CD4-positive, alpha-beta T cell treated with Interleukin-10 for 1 hour (primary cell): ENCODE measurements at regions not wholly inside any gene's neighbourhood (a gene's known extent, or its start where the extent isn't known, plus 50 kb on each side); places are given as distances from the start of the nearest gene placed in this dataset.
A peak's percentile ranks its signal among the peaks of the same experiment; 100 is the strongest.
"Not testable (repeated sequence)": the region's sequence is repeated elsewhere in the genome, so short reads cannot be mapped to it uniquely, and the experiment has no call there.

Experiments used
- DNase-seq: peaks from one replicate; pipeline ENCODE4 v3.0.0-alpha.2; 2020

- peak; percentile 22 for DNase-seq
Measured at GRCh38 chr16:72501739-72502593, 330.0 kb upstream of the PMFBP1 start.

GRCh38 chr16:72500545-72500944 lies 328.6 kb upstream of the PMFBP1 start:
- DNase-seq: no peak

DNA sequence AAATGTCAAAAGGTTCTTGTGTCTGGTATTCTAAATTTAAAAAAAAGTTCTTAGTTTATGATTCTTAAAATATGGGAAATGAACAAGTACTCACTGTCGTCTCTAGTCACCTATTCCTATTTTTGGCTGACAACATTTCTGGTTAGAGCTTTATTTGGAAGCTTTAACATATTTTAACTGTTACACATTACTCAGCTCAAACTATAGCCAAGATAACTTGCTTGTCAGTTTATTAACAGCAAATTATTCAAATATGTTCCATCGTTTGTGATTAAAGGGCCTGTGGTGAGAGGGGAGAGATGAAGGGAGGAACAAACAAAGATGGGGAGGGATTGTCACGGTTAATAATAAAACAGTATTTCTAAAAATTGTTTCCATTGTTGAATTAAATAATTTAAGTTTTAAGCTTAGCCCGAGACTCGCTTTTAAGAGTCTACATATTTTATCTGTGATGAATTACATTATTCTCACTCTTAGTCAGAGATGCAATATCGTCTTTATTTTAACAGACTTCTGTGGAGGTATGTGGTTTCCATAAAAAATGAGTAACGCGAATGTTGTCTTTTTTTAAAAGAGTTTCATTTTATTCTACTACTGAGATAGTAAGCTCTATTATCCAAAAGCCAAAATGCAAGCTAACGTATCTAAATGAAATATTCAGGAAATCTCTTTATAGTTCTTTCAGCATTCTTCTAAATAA lies 321.9 kb upstream of the PMFBP1 start:
- no peak for DNase-seq

GRCh38 chr16:72487283-72487682 lies 315.3 kb upstream of the PMFBP1 start:
- DNase-seq: no peak

DNA sequence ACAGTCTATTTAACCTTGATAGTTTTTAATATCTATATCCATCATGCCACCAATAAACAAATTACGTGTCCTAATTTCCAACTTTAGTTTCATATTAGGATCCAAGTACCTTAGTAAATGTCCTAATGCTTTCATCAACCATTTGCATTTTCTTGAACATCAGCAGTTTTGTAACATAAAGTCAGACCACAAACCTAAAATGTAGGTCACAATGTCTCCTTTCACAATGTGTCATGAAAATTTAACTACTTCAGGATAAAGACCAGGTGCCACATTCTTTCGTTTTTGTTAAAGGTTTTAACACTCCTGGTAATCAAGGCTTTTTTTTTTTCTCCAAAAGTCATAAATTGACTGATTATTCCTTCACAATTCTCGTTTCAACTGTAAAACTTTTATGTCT lies 310.7 kb upstream of the PMFBP1 start:
- DNase-seq: peak; percentile 23

GRCh38 chr16:72481419-72481818 lies 309.5 kb upstream of the PMFBP1 start:
- DNase-seq: no peak

GRCh38 chr16:72480911-72481310 lies 309.0 kb upstream of the PMFBP1 start:
- no peak for DNase-seq

DNA sequence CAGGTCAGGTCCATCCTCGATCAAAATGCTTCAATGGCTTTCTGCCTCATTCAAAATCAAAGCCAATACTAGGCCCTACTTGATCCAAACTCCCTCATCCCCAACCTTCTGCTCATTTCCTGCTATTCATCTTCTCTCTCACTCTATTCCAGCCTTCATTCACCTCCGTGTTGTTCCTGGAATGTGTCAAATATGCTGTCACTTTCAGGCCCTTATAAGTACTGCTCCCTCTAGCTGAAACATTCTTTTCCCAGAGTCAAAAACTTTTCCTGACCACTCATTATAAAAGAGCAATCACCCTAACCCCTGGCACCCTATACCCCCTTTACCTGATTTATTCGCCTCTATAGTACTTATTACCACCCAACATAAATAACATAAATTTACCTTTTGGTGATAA lies 303.7 kb upstream of the PMFBP1 start:
- DNase-seq: no peak

- no peak for DNase-seq
Measured at GRCh38 chr16:72474501-72475123, 302.7 kb upstream of the PMFBP1 start.

- no peak for DNase-seq
Measured at GRCh38 chr16:72473631-72474030, 301.7 kb upstream of the PMFBP1 start.

GRCh38 chr16:72471317-72471924 lies 299.5 kb upstream of the PMFBP1 start:
- DNase-seq: no peak

DNA sequence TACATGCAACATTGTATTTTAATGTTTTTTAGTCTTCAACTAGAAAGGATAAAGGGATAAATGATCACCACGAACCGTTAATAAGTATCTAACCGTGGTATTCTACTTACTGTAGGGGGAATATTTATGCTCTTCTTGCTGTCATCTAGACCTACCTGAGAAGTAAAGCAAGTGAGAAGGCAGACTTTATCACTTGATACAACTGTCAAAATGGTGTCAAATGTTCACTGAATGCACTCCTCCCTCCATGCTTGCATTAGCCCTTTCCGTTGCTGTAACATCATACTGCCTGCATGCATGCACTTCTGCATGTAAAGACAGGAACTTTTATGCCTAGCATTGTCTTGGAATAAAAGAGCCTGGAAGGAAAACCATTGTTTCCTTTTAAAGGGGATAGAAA lies 298.6 kb upstream of the PMFBP1 start:
- DNase-seq: no peak

DNA sequence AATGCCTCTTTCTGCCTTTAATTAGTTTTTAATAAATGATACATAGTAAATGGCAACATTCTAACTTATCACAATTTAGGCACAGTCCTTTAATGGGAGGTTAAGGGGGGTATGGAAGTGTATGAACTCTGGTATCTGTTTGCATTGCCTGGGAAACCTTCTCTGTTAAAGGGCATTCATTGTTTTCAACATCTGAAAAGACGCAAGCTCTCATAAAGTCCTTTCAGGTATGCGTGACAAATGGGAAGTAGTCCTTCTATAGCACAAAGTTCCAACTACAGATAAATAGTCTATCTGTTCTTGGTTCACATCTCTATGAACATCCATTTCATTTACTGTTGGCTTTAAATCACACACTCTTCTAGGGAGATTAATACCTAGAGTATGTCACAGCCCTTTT lies 298.0 kb upstream of the PMFBP1 start:
- DNase-seq: no peak

- no peak for DNase-seq
Measured at GRCh38 chr16:72468582-72468981, 296.6 kb upstream of the PMFBP1 start.

DNA sequence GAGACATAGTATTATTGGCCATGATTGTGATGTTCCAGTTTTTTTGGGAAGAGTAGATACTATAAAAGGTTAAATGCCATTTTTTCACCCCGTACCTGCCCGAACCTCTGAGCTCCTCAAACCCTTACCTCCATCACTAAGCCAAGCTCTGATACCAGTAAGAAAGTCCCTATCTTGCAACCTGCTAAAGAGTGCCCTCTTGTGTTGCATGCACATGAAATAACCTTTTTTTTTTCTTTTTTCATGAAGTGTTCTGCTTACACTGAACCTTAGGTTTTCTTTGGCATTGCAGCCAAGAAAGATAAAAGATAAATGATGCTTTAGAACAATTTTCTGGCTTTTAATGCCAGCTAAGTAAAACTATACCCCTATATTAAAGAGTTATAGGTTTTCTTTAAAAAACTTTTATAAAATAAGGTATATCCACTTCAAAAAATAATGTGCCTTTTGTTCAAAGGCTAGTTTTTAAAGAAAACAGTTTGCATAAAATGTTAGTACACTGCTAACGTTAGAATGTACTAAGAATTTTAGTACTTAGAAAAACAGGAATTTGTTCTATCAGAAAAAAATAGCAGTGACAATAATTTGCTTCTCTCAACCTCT lies 295.3 kb upstream of the PMFBP1 start:
- DNase-seq: no peak

DNA sequence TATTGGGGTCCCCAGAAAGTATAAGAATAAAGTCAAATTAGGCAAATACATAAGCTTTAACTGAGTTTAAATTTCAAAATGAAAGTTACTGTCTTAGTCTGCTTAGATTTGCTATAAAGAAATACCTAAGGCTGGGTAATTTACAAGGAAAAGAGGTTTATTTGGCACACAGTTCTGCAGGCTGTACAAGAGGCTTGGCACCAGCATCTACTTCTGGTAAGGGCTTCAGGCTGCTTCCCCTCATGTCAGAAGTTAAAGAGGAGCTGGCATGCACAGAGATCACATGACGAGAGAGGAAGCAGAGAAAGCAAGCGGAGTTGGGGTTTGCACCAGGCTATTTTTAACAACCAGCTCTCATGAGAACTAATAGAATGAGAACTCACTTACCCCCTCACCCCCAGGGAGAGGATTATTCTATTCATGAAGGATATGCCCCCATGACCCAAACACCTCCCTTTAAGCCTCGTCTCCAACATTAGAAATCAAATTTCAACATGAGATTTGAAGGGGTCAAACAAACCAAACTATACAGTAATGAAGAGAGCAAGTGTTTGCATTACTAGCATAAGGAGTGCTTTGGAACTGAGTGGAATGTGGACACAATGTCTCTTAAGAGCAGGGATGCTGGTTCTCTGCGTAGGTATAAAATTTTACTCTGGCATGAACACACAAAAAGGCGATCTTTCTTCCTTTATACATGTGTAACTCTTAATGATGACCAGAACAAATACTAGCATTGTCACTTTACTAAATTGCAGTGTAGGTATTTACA lies 292.8 kb upstream of the PMFBP1 start:
- no peak for DNase-seq

DNA sequence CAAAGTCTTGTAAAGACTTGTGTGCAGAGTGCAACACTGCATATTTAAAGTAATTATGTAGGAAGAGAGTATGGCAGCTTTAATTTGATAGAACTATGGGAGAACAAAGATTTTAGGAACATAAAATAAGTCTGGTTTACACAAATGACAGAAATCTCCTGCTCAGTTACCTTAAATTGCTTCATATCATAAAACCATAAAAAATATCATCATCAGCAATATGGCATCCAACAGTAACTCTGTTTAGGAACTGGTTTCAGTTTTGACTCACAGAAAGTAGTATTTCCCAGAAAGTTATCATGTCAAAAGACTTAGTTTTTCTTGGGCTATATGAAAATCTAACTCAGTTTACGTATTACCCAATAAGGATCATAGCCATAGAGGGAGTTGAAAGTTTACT lies 292.1 kb upstream of the PMFBP1 start:
- DNase-seq: no peak

DNA sequence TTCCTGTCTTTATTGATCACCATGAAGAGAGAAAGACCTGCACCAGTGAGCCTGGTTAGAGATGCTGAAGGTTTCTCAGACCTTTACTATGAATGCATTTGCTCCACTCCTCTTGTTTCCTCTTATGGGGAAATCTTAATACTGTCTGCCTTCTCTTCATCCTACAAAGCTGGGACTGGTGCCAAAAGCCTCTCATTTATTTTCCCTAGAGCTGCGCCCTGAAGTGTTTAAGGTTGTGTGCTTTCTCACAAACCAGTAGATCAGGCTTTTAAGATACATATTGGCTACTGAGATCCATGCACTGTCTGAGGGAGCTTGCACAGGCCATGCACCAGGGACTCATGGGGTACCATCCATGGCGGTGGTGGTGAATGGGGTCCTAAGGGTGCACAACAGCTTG lies 286.1 kb upstream of the PMFBP1 start:
- no peak for DNase-seq

DNA sequence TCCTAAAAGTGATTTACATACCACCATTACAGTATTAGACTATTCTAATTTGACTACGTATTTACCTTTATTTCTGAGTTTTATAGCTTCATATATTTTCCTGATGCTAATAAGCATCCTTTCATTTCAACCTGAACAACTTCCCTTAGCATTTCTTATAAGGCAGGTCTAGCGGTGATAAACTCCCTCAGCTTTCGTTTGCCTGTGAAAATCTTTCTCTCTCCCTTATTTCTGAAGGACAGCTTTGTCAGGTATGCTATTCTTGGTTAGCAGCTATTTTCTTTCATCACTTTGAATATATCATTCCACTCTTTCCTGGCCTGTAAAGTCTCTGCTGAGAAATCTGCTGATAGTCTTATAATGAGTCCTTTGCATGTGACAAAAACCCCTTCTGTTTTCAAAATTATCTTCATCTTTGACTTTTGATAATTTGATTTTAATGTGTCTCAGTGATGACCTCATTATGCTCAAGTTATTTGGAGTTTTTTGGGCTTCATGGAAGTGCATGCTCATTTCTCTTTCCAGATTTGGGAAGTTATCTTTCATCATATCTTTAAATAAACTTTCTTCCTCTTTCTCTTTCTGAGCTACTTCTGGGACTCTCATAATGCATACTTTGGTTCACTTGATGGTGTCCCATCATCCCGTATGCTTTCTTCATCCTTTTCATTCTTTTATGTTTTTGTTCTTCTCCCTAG lies 285.4 kb upstream of the PMFBP1 start:
- DNase-seq: no peak

GRCh38 chr16:72455743-72456659 lies 284.0 kb upstream of the PMFBP1 start:
- DNase-seq: no peak

GRCh38 chr16:72453856-72454255 lies 281.9 kb upstream of the PMFBP1 start:
- DNase-seq: not testable (repeated sequence)
